ENCODE measurements at regions not wholly inside any gene's neighbourhood (a gene's known extent, or its start where the extent isn't known, plus 50 kb on each side); places are given as distances from the start of the nearest gene placed in this dataset.

DNA sequence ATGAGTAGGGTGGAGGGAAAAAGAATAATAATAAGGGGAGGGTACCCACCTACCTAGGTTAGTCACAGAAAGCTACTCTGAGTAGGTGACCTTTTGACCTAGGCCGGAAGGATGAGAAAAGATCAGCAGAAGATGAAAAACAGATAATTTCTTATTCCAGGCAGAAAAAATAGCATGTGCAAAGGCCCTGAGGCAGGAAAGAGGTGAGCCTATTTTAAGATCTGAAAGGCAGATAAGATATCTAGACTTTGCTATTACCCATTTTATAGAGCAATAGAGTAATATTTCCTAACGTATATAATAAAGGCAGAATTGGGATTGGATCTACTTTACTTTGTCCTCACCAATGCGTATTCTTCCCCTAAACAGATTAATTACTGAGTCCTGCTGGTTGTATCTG lies 393.9 kb upstream of the MPDZ start:
- Histone ChIP-seq H3K4me1 (ENCODE audit: insufficient read depth) (no peaks in the 10 kb centered on the region), H3K36me3 (ENCODE audit: insufficient read depth) (no peaks in the 10 kb centered on the region), H4K20me1 (replicated peaks; ENCODE audit: insufficient read depth) (no peaks in the 10 kb centered on the region), H3K9me2 (ENCODE audit: insufficient read depth) (peaks cover under 1% of the 10 kb centered on the region; the same call in 1 of the 2 replicates), H3K4me2 (no peak overlapping the region), H3K4me3 (no peak overlapping the region), H3K27me3 (ENCODE audit: insufficient read depth) (no peaks in the 10 kb centered on the region), H3F3A (replicated peaks; ENCODE audit: low read depth) (no peaks in the 10 kb centered on the region), H3K27ac (ENCODE audit: low read depth) (no peak overlapping the region), H2AFZ (no peak overlapping the region), H3K79me2 (replicated peaks; ENCODE audit: insufficient read depth) (no peaks in the 10 kb centered on the region)
- Mint-ChIP-seq H3K4me1 (peaks cover 13% of the 10 kb centered on the region), H3K9me3 (peaks cover 7% of the 10 kb centered on the region; the same call in 1 of the 3 replicates), H3K36me3 (ENCODE audit: low read depth) (no peaks in the 10 kb centered on the region; the same call in 2 of the 3 replicates), H3K4me3 (no peak overlapping the region), H3K27ac (no peak overlapping the region), H3K27me3 (ENCODE audit: insufficient read depth, low read depth, poor library complexity) (peaks cover 9% of the 10 kb centered on the region)
- DNase-seq (ENCODE audit: low spot score) (no peak), ATAC-seq (no peak)
- TF ChIP-seq ZNF114 (CRISPR knock-in tag; IDR thresholded peaks at IDR 0.05): no peak
- no peak for TF ChIP-seq EZH2 (IDR thresholded peaks at IDR 0.05; ENCODE audit: low read depth, unreplicated experiment)
- no peak for TF ChIP-seq CREB1 (CRISPR knock-in tag; IDR thresholded peaks at IDR 0.05; ENCODE audit: low read depth)
- no peak for TF ChIP-seq JUNB (IDR thresholded peaks at IDR 0.05; ENCODE audit: unreplicated experiment)
- no peak for TF ChIP-seq EZH2phosphoT487 (IDR thresholded peaks at IDR 0.05; ENCODE audit: unreplicated experiment)
- no peak for TF ChIP-seq NANOG (IDR thresholded peaks at IDR 0.05; ENCODE audit: borderline replicate concordance)
- no peak for TF ChIP-seq STAT1 (IDR thresholded peaks at IDR 0.05; ENCODE audit: unreplicated experiment)
- no peak for TF ChIP-seq REST (IDR thresholded peaks at IDR 0.05; ENCODE audit: unreplicated experiment)
- TF ChIP-seq ZNF331 (CRISPR knock-in tag; IDR thresholded peaks at IDR 0.05; ENCODE audit: low read depth): no peak
- TF ChIP-seq, protein P1, sequence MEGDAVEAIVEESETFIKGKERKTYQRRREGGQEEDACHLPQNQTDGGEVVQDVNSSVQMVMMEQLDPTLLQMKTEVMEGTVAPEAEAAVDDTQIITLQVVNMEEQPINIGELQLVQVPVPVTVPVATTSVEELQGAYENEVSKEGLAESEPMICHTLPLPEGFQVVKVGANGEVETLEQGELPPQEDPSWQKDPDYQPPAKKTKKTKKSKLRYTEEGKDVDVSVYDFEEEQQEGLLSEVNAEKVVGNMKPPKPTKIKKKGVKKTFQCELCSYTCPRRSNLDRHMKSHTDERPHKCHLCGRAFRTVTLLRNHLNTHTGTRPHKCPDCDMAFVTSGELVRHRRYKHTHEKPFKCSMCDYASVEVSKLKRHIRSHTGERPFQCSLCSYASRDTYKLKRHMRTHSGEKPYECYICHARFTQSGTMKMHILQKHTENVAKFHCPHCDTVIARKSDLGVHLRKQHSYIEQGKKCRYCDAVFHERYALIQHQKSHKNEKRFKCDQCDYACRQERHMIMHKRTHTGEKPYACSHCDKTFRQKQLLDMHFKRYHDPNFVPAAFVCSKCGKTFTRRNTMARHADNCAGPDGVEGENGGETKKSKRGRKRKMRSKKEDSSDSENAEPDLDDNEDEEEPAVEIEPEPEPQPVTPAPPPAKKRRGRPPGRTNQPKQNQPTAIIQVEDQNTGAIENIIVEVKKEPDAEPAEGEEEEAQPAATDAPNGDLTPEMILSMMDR (conservative IDR thresholded peaks at IDR 0.05; ENCODE audit: low read depth in 2 of 2): no peak
- no peak for TF ChIP-seq ZNF462 (CRISPR knock-in tag; IDR thresholded peaks at IDR 0.05)
- TF ChIP-seq, protein P2, sequence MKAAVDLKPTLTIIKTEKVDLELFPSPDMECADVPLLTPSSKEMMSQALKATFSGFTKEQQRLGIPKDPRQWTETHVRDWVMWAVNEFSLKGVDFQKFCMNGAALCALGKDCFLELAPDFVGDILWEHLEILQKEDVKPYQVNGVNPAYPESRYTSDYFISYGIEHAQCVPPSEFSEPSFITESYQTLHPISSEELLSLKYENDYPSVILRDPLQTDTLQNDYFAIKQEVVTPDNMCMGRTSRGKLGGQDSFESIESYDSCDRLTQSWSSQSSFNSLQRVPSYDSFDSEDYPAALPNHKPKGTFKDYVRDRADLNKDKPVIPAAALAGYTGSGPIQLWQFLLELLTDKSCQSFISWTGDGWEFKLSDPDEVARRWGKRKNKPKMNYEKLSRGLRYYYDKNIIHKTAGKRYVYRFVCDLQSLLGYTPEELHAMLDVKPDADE (IDR thresholded peaks at IDR 0.05): no peak
- TF ChIP-seq POLR2AphosphoS5 (IDR thresholded peaks at IDR 0.05; ENCODE audit: low read depth): no peak

Data from GM23338 (cell line).